Left lung (tissue), 4 donors: ENCODE measurements at regions not wholly inside any gene's neighbourhood (a gene's known extent, or its start where the extent isn't known, plus 50 kb on each side); places are given as distances from the start of the nearest gene placed in this dataset.
A peak's percentile ranks its signal among the peaks of the same experiment; 100 is the strongest.

Experiments
- ATAC-seq: fragments of 200-7000 bp; cut with Tn5 transposase; one replicate; pipeline ENCODE4 v1.9.1; 2020; ENCODE audit warnings: moderate library complexity
- DNase-seq, 4 donors: peaks; one replicate each; pipeline ENCODE4 v3.0.0-alpha.2; 2013 to 2020
- H3K27ac ChIP-seq, 2 donors: fragments of 200-600 bp; sonication (generic) in 1 of 2; one replicate each; pipeline versions ENCODE4 v1.5.0 to v1.8.0; 2020 to 2021
- H3K27me3 ChIP-seq, 2 donors: fragments of 200-600 bp; sonication (generic) in 1 of 2; one replicate each; pipeline versions ENCODE4 v1.5.0 to v1.8.0; 2020 to 2021
- H3K36me3 ChIP-seq, 2 donors: fragments of 200-600 bp; sonication (generic) in 1 of 2; one replicate each; pipeline versions ENCODE4 v1.5.0 to v1.8.0; 2020 to 2021
- H3K4me1 ChIP-seq, 2 donors: fragments of 200-600 bp; one replicate each; pipeline ENCODE4 v1.8.0; 2021
- H3K4me3 ChIP-seq, 2 donors: fragments of 200-600 bp; sonication (generic) in 1 of 2; one replicate each; pipeline versions ENCODE4 v1.5.0 to v1.8.0; 2020 to 2021; ENCODE audit warnings: mild to moderate bottlenecking in 1 of 2
- H3K9me3 ChIP-seq, 2 donors: fragments of 200-600 bp; sonication (generic) in 1 of 2; one replicate each; pipeline versions ENCODE4 v1.5.0 to v1.8.0; 2020 to 2021
- CTCF ChIP-seq, 2 donors: fragments of 200-600 bp; sonication (generic) in 1 of 2; IDR thresholded peaks; one replicate each; pipeline versions ENCODE4 v1.5.0 to v1.8.0; 2021; ENCODE audit warnings: antibody characterized with exemption in 2 of 2
- intact Hi-C, 2 donors: fragments of 100-400 bp; cut with DNase I; formaldehyde crosslinking; loops; one replicate each; pipeline versions ENCODE4 v1.11.2 to v1.14.2; 2022
- donor health status: DM: no; HTN: yes; CAD: no.
- donor health status: DM: no; HTN: no; CAD: no.

- no peak overlapping the region for H3K27ac ChIP-seq
- intact Hi-C loops: no loop called here
Observed at GRCh38 chr13:68350554-68350953, 1120.4 kb upstream of the PCDH9 start.

GRCh38 chr13:68347220-68347619 lies 1117.1 kb upstream of the PCDH9 start:
- no peak for TF ChIP-seq CTCF (IDR thresholded peaks at IDR 0.05)
- no peak overlapping the region for H3K27ac ChIP-seq
- intact Hi-C loops: no loop called here
- no peaks in the 10 kb centered on the region for H3K36me3 ChIP-seq
- H3K4me3 ChIP-seq: no peak overlapping the region
- no peaks in the 10 kb centered on the region for H3K4me1 ChIP-seq
- DNase-seq: no peak
- ATAC-seq: no peak
- H3K9me3 ChIP-seq: peaks cover 0 to 18% of the 10 kb centered on the region in 2 donors
- H3K27me3 ChIP-seq: no peaks in the 10 kb centered on the region

More at GRCh38 chr13:68350554-68350953, 1120.4 kb upstream of the PCDH9 start:
- DNase-seq: no peak
- H3K27me3 ChIP-seq: no peaks in the 10 kb centered on the region
- H3K4me1 ChIP-seq: no peaks in the 10 kb centered on the region
- H3K36me3 ChIP-seq: no peaks in the 10 kb centered on the region
- no peak for ATAC-seq
- no peaks in the 10 kb centered on the region for H3K9me3 ChIP-seq
- H3K4me3 ChIP-seq: no peak overlapping the region
- TF ChIP-seq CTCF (IDR thresholded peaks at IDR 0.05): no peak

- intact Hi-C loops: no loop called here
- Histone ChIP-seq H3K36me3 (no peaks in the 10 kb centered on the region), H3K4me3 (no peak overlapping the region), H3K9me3 (peaks cover 0 to 18% of the 10 kb centered on the region in 2 donors), H3K27me3 (no peaks in the 10 kb centered on the region), H3K4me1 (no peaks in the 10 kb centered on the region), H3K27ac (no peak overlapping the region)
- ATAC-seq (no peak), DNase-seq (no peak)
- TF ChIP-seq CTCF (IDR thresholded peaks at IDR 0.05): no peak
Observed at GRCh38 chr13:68345963-68346531, 1115.9 kb upstream of the PCDH9 start.

GRCh38 chr13:68323124-68323523 lies 1093.0 kb upstream of the PCDH9 start:
- no peak for ATAC-seq
- intact Hi-C loops: no loop called here
- Histone ChIP-seq H3K4me3 (no peak overlapping the region), H3K27ac (no peak overlapping the region), H3K27me3 (no peaks in the 10 kb centered on the region), H3K9me3 (peaks cover 0 to 33% of the 10 kb centered on the region in 2 donors), H3K4me1 (no peaks in the 10 kb centered on the region), H3K36me3 (no peaks in the 10 kb centered on the region)
- peak in 1 of 4 donors; percentile 30 for DNase-seq
- no peak for TF ChIP-seq CTCF (IDR thresholded peaks at IDR 0.05)

GRCh38 chr13:68319384-68319783 lies 1089.2 kb upstream of the PCDH9 start:
- intact Hi-C loops: no loop called here
- no peaks in the 10 kb centered on the region for H3K36me3 ChIP-seq
- no peak for DNase-seq
- no peak overlapping the region for H3K4me3 ChIP-seq
- no peaks in the 10 kb centered on the region for H3K27me3 ChIP-seq
- H3K9me3 ChIP-seq: peaks cover 0 to 31% of the 10 kb centered on the region in 2 donors
- H3K27ac ChIP-seq: no peak overlapping the region
- no peaks in the 10 kb centered on the region for H3K4me1 ChIP-seq
- ATAC-seq: no peak
- no peak for TF ChIP-seq CTCF (IDR thresholded peaks at IDR 0.05)
